GM21515 (cell line): ENCODE measurements at regions not wholly inside any gene's neighbourhood (a gene's known extent, or its start where the extent isn't known, plus 50 kb on each side); places are given as distances from the start of the nearest gene placed in this dataset.
"Not testable (repeated sequence)": the region's sequence is repeated elsewhere in the genome, so short reads cannot be mapped to it uniquely, and the experiment has no call there.

Source experiments
- ATAC-seq: cut with Tn5 transposase; IDR thresholded peaks from one replicate; pipeline ENCODE4 v1.9.1; 2021; ENCODE audit not compliant: unreplicated experiment

- no peak for ATAC-seq
Measured at GRCh38 chr3:26260139-26260538, 362.4 kb upstream of the LRRC3B start.

GRCh38 chr3:26264708-26265107, 357.9 kb upstream of the LRRC3B start:
- ATAC-seq, result no peak

GRCh38 chr3:26271848-26272247, 350.7 kb upstream of the LRRC3B start:
- no peak for ATAC-seq

GRCh38 chr3:26273196-26273595, 349.4 kb upstream of the LRRC3B start:
- no peak for ATAC-seq

- ATAC-seq, result no peak
Measured at GRCh38 chr3:26279091-26279490, 343.5 kb upstream of the LRRC3B start.

- ATAC-seq, result no peak
Measured at GRCh38 chr3:26280517-26280916, 342.1 kb upstream of the LRRC3B start.

- no peak for ATAC-seq
Measured at GRCh38 chr3:26281284-26281985, 341.1 kb upstream of the LRRC3B start.

GRCh38 chr3:26284503-26284902, 338.1 kb upstream of the LRRC3B start:
- ATAC-seq, result not testable (repeated sequence)

- ATAC-seq, result no peak
Measured at GRCh38 chr3:26291840-26292239, 330.7 kb upstream of the LRRC3B start.

GRCh38 chr3:26292780-26293179, 329.8 kb upstream of the LRRC3B start:
- ATAC-seq, result no peak

GRCh38 chr3:26293329-26293844, 329.2 kb upstream of the LRRC3B start:
- ATAC-seq, result no peak

GRCh38 chr3:26307192-26307591, 315.4 kb upstream of the LRRC3B start:
- ATAC-seq, result no peak

- no peak for ATAC-seq
Measured at GRCh38 chr3:26307787-26308186, 314.8 kb upstream of the LRRC3B start.

- no peak for ATAC-seq
Measured at GRCh38 chr3:26308454-26308853, 314.1 kb upstream of the LRRC3B start.

- ATAC-seq, result not testable (repeated sequence)
Measured at GRCh38 chr3:26309536-26309935, 313.0 kb upstream of the LRRC3B start.

- no peak for ATAC-seq
Measured at GRCh38 chr3:26312816-26313215, 309.8 kb upstream of the LRRC3B start.

- ATAC-seq, result no peak
Measured at GRCh38 chr3:26316472-26316871, 306.1 kb upstream of the LRRC3B start.

GRCh38 chr3:26323741-26324140, 298.8 kb upstream of the LRRC3B start:
- ATAC-seq, result not testable (repeated sequence)

- no peak for ATAC-seq
Measured at GRCh38 chr3:26340001-26340400, 282.6 kb upstream of the LRRC3B start.

GRCh38 chr3:26343647-26344046, 278.9 kb upstream of the LRRC3B start:
- ATAC-seq, result no peak

GRCh38 chr3:26345613-26346012, 277.0 kb upstream of the LRRC3B start:
- ATAC-seq, result no peak

- no peak for ATAC-seq
Measured at GRCh38 chr3:26346497-26346896, 276.1 kb upstream of the LRRC3B start.

GRCh38 chr3:26347150-26347549, 275.4 kb upstream of the LRRC3B start:
- no peak for ATAC-seq
